ENCODE measurements at regions not wholly inside any gene's neighbourhood (a gene's known extent, or its start where the extent isn't known, plus 50 kb on each side); places are given as distances from the start of the nearest gene placed in this dataset.

GRCh38 chr12:125491553-125491952, 426.3 kb downstream of the AACS start:
- no peak overlapping the region for H3K4me3 ChIP-seq (ENCODE audit: low read length in 2 of 2)
- no peak overlapping the region for H2BK15ac ChIP-seq (ENCODE audit: low read length)
- no peak for DNase-seq (ENCODE audit: low spot score)
- H3K36me3 ChIP-seq (replicated peaks in 1 of 2; ENCODE audit: control insufficient read depth in 2 of 2, insufficient read depth in 2 of 2, low read length in 2 of 2) = peaks cover 0 to 3% of the 10 kb centered on the region in 2 donors
- H2BK120ac ChIP-seq (ENCODE audit: low read depth, low read length) = no peak overlapping the region
- no peak overlapping the region for H3K4ac ChIP-seq (ENCODE audit: low read length)
- H3K79me1 ChIP-seq (ENCODE audit: low read depth, low read length) = no peaks in the 10 kb centered on the region
- H3K18ac ChIP-seq (ENCODE audit: low read length) = no peak overlapping the region
- no peak overlapping the region for H2BK12ac ChIP-seq (ENCODE audit: low read length)
- no peak overlapping the region for H4K8ac ChIP-seq (ENCODE audit: low read depth, low read length)
- H2AK5ac ChIP-seq (ENCODE audit: low read depth, low read length) = no peak overlapping the region
- no peak overlapping the region for H2AFZ ChIP-seq (ENCODE audit: low read length)
- no peak overlapping the region for H3K23ac ChIP-seq (ENCODE audit: low read depth, low read length, poor library complexity)
- H2BK5ac ChIP-seq (ENCODE audit: low read length) = no peak overlapping the region
- H3K27ac ChIP-seq (replicated peaks; ENCODE audit: low read length) = peak overlapping the region; percentile 19
- peaks cover 0 to 3% of the 10 kb centered on the region in 2 donors for H3K9me3 ChIP-seq (replicated peaks in 1 of 2; ENCODE audit: control insufficient read depth in 2 of 2, insufficient read depth in 1 of 2, low read depth in 1 of 2, low read length in 2 of 2)
- H3K4me2 ChIP-seq (ENCODE audit: insufficient read depth, low read length, poor library complexity, severe bottlenecking) = no peak overlapping the region
- H3K9ac ChIP-seq (ENCODE audit: low read depth, low read length, poor library complexity) = no peak overlapping the region
- no peaks in the 10 kb centered on the region for H3K27me3 ChIP-seq (ENCODE audit: control insufficient read depth in 3 of 3, insufficient read depth in 3 of 3, low read depth in 1 of 3, low read length in 3 of 3)
- no peak overlapping the region for H3K14ac ChIP-seq (ENCODE audit: low read length)
- no CpG with 5 or more reads among the region's 7 CpGs for WGBS, 2 donors (ENCODE audit: extremely low coverage in 2 of 2, insufficient read length in 2 of 2, insufficient replicate concordance in 1 of 2)
- H4K91ac ChIP-seq (ENCODE audit: low read depth, low read length, poor library complexity) = no peak overlapping the region
- peaks cover 0 to 4% of the 10 kb centered on the region in 2 donors for H3K4me1 ChIP-seq (ENCODE audit: control insufficient read depth in 2 of 2, insufficient read depth in 1 of 2, low read depth in 1 of 2, low read length in 2 of 2)

GRCh38 chr12:125492354-125493270, 427.4 kb downstream of the AACS start:
- Histone ChIP-seq H2BK120ac (ENCODE audit: low read depth, low read length) (no peak overlapping the region), H3K27me3 (ENCODE audit: control insufficient read depth in 3 of 3, insufficient read depth in 3 of 3, low read depth in 1 of 3, low read length in 3 of 3) (no peaks in the 10 kb centered on the region), H3K36me3 (replicated peaks in 1 of 2; ENCODE audit: control insufficient read depth in 2 of 2, insufficient read depth in 2 of 2, low read length in 2 of 2) (peaks cover 0 to 3% of the 10 kb centered on the region in 2 donors), H3K4ac (ENCODE audit: low read length) (no peak overlapping the region), H3K18ac (ENCODE audit: low read length) (peak overlapping the region; percentile 94), H3K79me1 (ENCODE audit: low read depth, low read length) (no peaks in the 10 kb centered on the region), H3K9me3 (replicated peaks in 1 of 2; ENCODE audit: control insufficient read depth in 2 of 2, insufficient read depth in 1 of 2, low read depth in 1 of 2, low read length in 2 of 2) (peaks cover 0 to 3% of the 10 kb centered on the region in 2 donors), H3K4me2 (ENCODE audit: insufficient read depth, low read length, poor library complexity, severe bottlenecking) (no peak overlapping the region), H2AFZ (ENCODE audit: low read length) (no peak overlapping the region), H2BK12ac (ENCODE audit: low read length) (no peak overlapping the region), H3K23ac (ENCODE audit: low read depth, low read length, poor library complexity) (no peak overlapping the region), H3K4me3 (ENCODE audit: low read length in 2 of 2) (no peak overlapping the region), H2BK5ac (ENCODE audit: low read length) (no peak overlapping the region), H3K9ac (ENCODE audit: low read depth, low read length, poor library complexity) (no peak overlapping the region), H4K8ac (ENCODE audit: low read depth, low read length) (no peak overlapping the region), H4K91ac (ENCODE audit: low read depth, low read length, poor library complexity) (no peak overlapping the region), H2BK15ac (ENCODE audit: low read length) (peak overlapping the region; percentile 56), H3K4me1 (ENCODE audit: control insufficient read depth in 2 of 2, insufficient read depth in 1 of 2, low read depth in 1 of 2, low read length in 2 of 2) (peaks cover 0 to 5% of the 10 kb centered on the region in 2 donors), H2AK5ac (ENCODE audit: low read depth, low read length) (peak overlapping the region; percentile 62), H3K14ac (ENCODE audit: low read length) (no peak overlapping the region), H3K27ac (replicated peaks; ENCODE audit: low read length) (no peak overlapping the region)
- no peak for DNase-seq (ENCODE audit: low spot score)
- no CpG with 5 or more reads among the region's 20 CpGs for WGBS, 2 donors (ENCODE audit: extremely low coverage in 2 of 2, insufficient read length in 2 of 2, insufficient replicate concordance in 1 of 2)

GRCh38 chr12:125493704-125494308, 428.6 kb downstream of the AACS start:
- no peak for DNase-seq (ENCODE audit: low spot score)
- Histone ChIP-seq H3K23ac (ENCODE audit: low read depth, low read length, poor library complexity) (no peak overlapping the region), H4K8ac (ENCODE audit: low read depth, low read length) (no peak overlapping the region), H2BK12ac (ENCODE audit: low read length) (no peak overlapping the region), H3K27me3 (ENCODE audit: control insufficient read depth in 3 of 3, insufficient read depth in 3 of 3, low read depth in 1 of 3, low read length in 3 of 3) (no peaks in the 10 kb centered on the region), H3K14ac (ENCODE audit: low read length) (no peak overlapping the region), H4K91ac (ENCODE audit: low read depth, low read length, poor library complexity) (no peak overlapping the region), H3K36me3 (replicated peaks in 1 of 2; ENCODE audit: control insufficient read depth in 2 of 2, insufficient read depth in 2 of 2, low read length in 2 of 2) (peaks cover 0 to 3% of the 10 kb centered on the region in 2 donors), H2AK5ac (ENCODE audit: low read depth, low read length) (no peak overlapping the region), H2BK120ac (ENCODE audit: low read depth, low read length) (no peak overlapping the region), H3K4me3 (ENCODE audit: low read length in 2 of 2) (no peak overlapping the region), H3K4ac (ENCODE audit: low read length) (no peak overlapping the region), H3K9me3 (replicated peaks in 1 of 2; ENCODE audit: control insufficient read depth in 2 of 2, insufficient read depth in 1 of 2, low read depth in 1 of 2, low read length in 2 of 2) (peaks cover 0 to 3% of the 10 kb centered on the region in 2 donors), H2BK5ac (ENCODE audit: low read length) (no peak overlapping the region), H3K18ac (ENCODE audit: low read length) (peak overlapping the region; percentile 15), H3K4me2 (ENCODE audit: insufficient read depth, low read length, poor library complexity, severe bottlenecking) (no peak overlapping the region), H3K79me1 (ENCODE audit: low read depth, low read length) (no peaks in the 10 kb centered on the region), H2BK15ac (ENCODE audit: low read length) (no peak overlapping the region), H3K4me1 (ENCODE audit: control insufficient read depth in 2 of 2, insufficient read depth in 1 of 2, low read depth in 1 of 2, low read length in 2 of 2) (peaks cover 0 to 8% of the 10 kb centered on the region in 2 donors), H2AFZ (ENCODE audit: low read length) (no peak overlapping the region), H3K27ac (replicated peaks; ENCODE audit: low read length) (no peak overlapping the region), H3K9ac (ENCODE audit: low read depth, low read length, poor library complexity) (peak overlapping the region; percentile 51)
- WGBS, 2 donors (ENCODE audit: extremely low coverage in 2 of 2, insufficient read length in 2 of 2, insufficient replicate concordance in 1 of 2) = no CpG with 5 or more reads among the region's 14 CpGs

- Histone ChIP-seq H4K8ac (ENCODE audit: low read depth, low read length) (no peak overlapping the region), H3K4ac (ENCODE audit: low read length) (no peak overlapping the region), H2BK5ac (ENCODE audit: low read length) (no peak overlapping the region), H3K9me3 (replicated peaks in 1 of 2; ENCODE audit: control insufficient read depth in 2 of 2, insufficient read depth in 1 of 2, low read depth in 1 of 2, low read length in 2 of 2) (peaks cover 0 to 4% of the 10 kb centered on the region in 2 donors), H3K4me1 (ENCODE audit: control insufficient read depth in 2 of 2, insufficient read depth in 1 of 2, low read depth in 1 of 2, low read length in 2 of 2) (peaks cover 0 to 25% of the 10 kb centered on the region in 2 donors), H2BK120ac (ENCODE audit: low read depth, low read length) (no peak overlapping the region), H3K4me2 (ENCODE audit: insufficient read depth, low read length, poor library complexity, severe bottlenecking) (no peak overlapping the region), H2AFZ (ENCODE audit: low read length) (no peak overlapping the region), H3K4me3 (ENCODE audit: low read length in 2 of 2) (no peak overlapping the region), H2BK12ac (ENCODE audit: low read length) (no peak overlapping the region), H2AK5ac (ENCODE audit: low read depth, low read length) (no peak overlapping the region), H3K18ac (ENCODE audit: low read length) (no peak overlapping the region), H3K27me3 (ENCODE audit: control insufficient read depth in 3 of 3, insufficient read depth in 3 of 3, low read depth in 1 of 3, low read length in 3 of 3) (no peaks in the 10 kb centered on the region), H3K27ac (replicated peaks; ENCODE audit: low read length) (peak overlapping the region; percentile 72), H3K14ac (ENCODE audit: low read length) (no peak overlapping the region), H3K23ac (ENCODE audit: low read depth, low read length, poor library complexity) (no peak overlapping the region), H2BK15ac (ENCODE audit: low read length) (no peak overlapping the region), H3K9ac (ENCODE audit: low read depth, low read length, poor library complexity) (no peak overlapping the region), H4K91ac (ENCODE audit: low read depth, low read length, poor library complexity) (no peak overlapping the region), H3K36me3 (replicated peaks in 1 of 2; ENCODE audit: control insufficient read depth in 2 of 2, insufficient read depth in 2 of 2, low read length in 2 of 2) (peaks cover 0 to 2% of the 10 kb centered on the region in 2 donors), H3K79me1 (ENCODE audit: low read depth, low read length) (no peaks in the 10 kb centered on the region)
- WGBS, 2 donors (ENCODE audit: extremely low coverage in 2 of 2, insufficient read length in 2 of 2, insufficient replicate concordance in 1 of 2) = no CpG with 5 or more reads among the region's 6 CpGs
- DNase-seq (ENCODE audit: low spot score) = peak; percentile 79
Measured at GRCh38 chr12:125503128-125503527, 437.9 kb downstream of the AACS start.
